GM21529 (cell line): ENCODE measurements at regions not wholly inside any gene's neighbourhood (a gene's known extent, or its start where the extent isn't known, plus 50 kb on each side); places are given as distances from the start of the nearest gene placed in this dataset.
"Not testable (repeated sequence)": the region's sequence is repeated elsewhere in the genome, so short reads cannot be mapped to it uniquely, and the experiment has no call there.

Source experiments
- ATAC-seq: cut with Tn5 transposase; IDR thresholded peaks from one replicate; pipeline ENCODE4 v1.9.1; 2021; ENCODE audit not compliant: unreplicated experiment

GRCh38 chr3:115204475-115204874 is 57.4 kb upstream of the ZBTB20 start:
- no peak for ATAC-seq

- no peak for ATAC-seq
These were observed 61.1 kb upstream of the ZBTB20 start for GRCh38 chr3:115208066-115208750.

GRCh38 chr3:115211810-115212492 is 64.9 kb upstream of the ZBTB20 start:
- ATAC-seq, result no peak

GRCh38 chr3:115212615-115213014 is 65.5 kb upstream of the ZBTB20 start:
- no peak for ATAC-seq

- ATAC-seq, result not testable (repeated sequence)
These were observed 66.0 kb upstream of the ZBTB20 start for GRCh38 chr3:115213052-115213451.

GRCh38 chr3:115217292-115217677 is 70.2 kb upstream of the ZBTB20 start:
- peak; percentile 11 for ATAC-seq

GRCh38 chr3:115217678-115218451 is 70.8 kb upstream of the ZBTB20 start:
- peak; percentile 54 for ATAC-seq

- no peak for ATAC-seq
These were observed 71.8 kb upstream of the ZBTB20 start for GRCh38 chr3:115218859-115219258.

GRCh38 chr3:115224687-115225086 is 77.6 kb upstream of the ZBTB20 start:
- no peak for ATAC-seq

- no peak for ATAC-seq
These were observed 79.9 kb upstream of the ZBTB20 start for GRCh38 chr3:115226844-115227445.

- no peak for ATAC-seq
These were observed 80.4 kb upstream of the ZBTB20 start for GRCh38 chr3:115227461-115227860.

- no peak for ATAC-seq
These were observed 81.2 kb upstream of the ZBTB20 start for GRCh38 chr3:115228266-115228665.

- ATAC-seq, result no peak
These were observed 85.1 kb upstream of the ZBTB20 start for GRCh38 chr3:115232167-115232566.

- no peak for ATAC-seq
These were observed 85.9 kb upstream of the ZBTB20 start for GRCh38 chr3:115233021-115233420.

GRCh38 chr3:115236496-115236895 is 89.4 kb upstream of the ZBTB20 start:
- ATAC-seq, result no peak

GRCh38 chr3:115239717-115240116 is 92.6 kb upstream of the ZBTB20 start:
- ATAC-seq, result no peak

GRCh38 chr3:115244350-115244749 is 97.3 kb upstream of the ZBTB20 start:
- ATAC-seq, result no peak

- ATAC-seq, result no peak
These were observed 98.3 kb upstream of the ZBTB20 start for GRCh38 chr3:115245438-115245837.

GRCh38 chr3:115245899-115246298 is 98.8 kb upstream of the ZBTB20 start:
- ATAC-seq, result no peak

GRCh38 chr3:115246461-115247020 is 99.5 kb upstream of the ZBTB20 start:
- ATAC-seq, result no peak

- ATAC-seq, result no peak
These were observed 101.2 kb upstream of the ZBTB20 start for GRCh38 chr3:115248274-115248673.
